Glutamatergic neuron (in vitro differentiated cells): ENCODE measurements at regions not wholly inside any gene's neighbourhood (a gene's known extent, or its start where the extent isn't known, plus 50 kb on each side); places are given as distances from the start of the nearest gene placed in this dataset.
"Not testable (repeated sequence)": the region's sequence is repeated elsewhere in the genome, so short reads cannot be mapped to it uniquely, and the experiment has no call there.

Experiments used
- DNase-seq: peaks from one replicate; pipeline ENCODE4 v3.0.0; 2022
- H3K27ac Mint-ChIP-seq: one replicate; pipeline ENCODE4 v1.8.0; 2020; ENCODE audit warnings: mild to moderate bottlenecking, mixed read lengths, inconsistent platforms; ENCODE audit not compliant: unreplicated experiment
- H3K27me3 Mint-ChIP-seq: one replicate; pipeline ENCODE4 v1.8.0; 2020; ENCODE audit warnings: mild to moderate bottlenecking, moderate library complexity, mixed read lengths, inconsistent platforms; ENCODE audit not compliant: unreplicated experiment
- H3K36me3 Mint-ChIP-seq: one replicate; pipeline ENCODE4 v1.8.0; 2020; ENCODE audit warnings: mild to moderate bottlenecking, mixed read lengths, inconsistent platforms; ENCODE audit not compliant: unreplicated experiment
- H3K4me1 Mint-ChIP-seq: one replicate; pipeline ENCODE4 v1.8.0; 2020; ENCODE audit warnings: mild to moderate bottlenecking, low read depth, mixed read lengths, inconsistent platforms; ENCODE audit not compliant: unreplicated experiment
- H3K4me3 Mint-ChIP-seq: one replicate; pipeline ENCODE4 v1.8.0; 2020; ENCODE audit warnings: mild to moderate bottlenecking, mixed read lengths, inconsistent platforms; ENCODE audit not compliant: unreplicated experiment
- H3K9me3 Mint-ChIP-seq: one replicate; pipeline ENCODE4 v1.8.0; 2020; ENCODE audit warnings: mild to moderate bottlenecking, moderate library complexity, mixed read lengths, inconsistent platforms; ENCODE audit not compliant: unreplicated experiment
- TF ChIP-seq, protein P1 (sequence below): fragments of 200-600 bp; sonication (generic); IDR thresholded peaks from one replicate; pipeline ENCODE4 v1.5.0; 2021; ENCODE audit not compliant: partially characterized antibody, unreplicated experiment

DNA sequence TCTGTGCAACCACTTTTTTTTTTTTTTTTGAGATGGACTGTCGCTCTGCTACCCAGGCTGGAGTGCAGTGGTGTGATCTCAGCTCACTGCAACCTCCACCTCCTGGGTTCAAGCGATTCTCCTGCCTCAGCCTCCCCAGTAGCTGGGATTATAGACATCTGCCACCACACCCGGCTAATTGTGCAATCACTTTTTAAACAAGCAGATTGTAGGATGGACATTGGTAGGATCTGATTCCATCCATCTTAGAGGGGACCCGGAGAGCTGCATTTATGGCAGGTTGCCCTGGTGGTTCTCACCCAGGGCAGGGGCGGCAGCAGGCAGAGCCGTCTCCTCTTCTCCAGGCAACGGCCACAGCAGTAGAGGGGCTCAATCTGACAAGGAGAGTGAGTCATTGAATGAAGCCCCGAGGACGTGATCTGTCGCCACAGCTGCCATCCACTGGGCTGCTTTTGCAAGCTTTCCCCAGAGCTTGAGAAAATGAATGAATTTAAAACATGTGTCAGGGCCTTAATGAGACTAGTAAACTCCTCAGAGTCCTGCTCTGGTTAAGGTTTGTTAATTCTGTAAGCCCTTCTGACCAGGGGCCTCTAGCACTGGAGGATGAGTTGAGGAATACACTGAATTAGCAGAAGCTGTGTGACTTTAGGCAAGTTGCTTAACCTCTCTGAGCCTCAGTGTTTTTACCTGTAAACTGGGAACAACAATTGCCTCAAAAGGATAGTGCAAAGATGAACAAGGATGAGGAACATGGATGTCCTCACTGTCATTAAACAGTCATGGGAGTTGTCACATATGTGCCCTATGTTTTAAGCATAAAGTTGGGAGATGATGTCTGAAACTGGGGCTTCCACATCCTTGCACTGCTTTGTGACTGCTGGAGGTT, 129.1 kb downstream of the ASB7 start:
- Mint-ChIP-seq H3K27ac (no peak overlapping the region), H3K36me3 (no peaks in the 10 kb centered on the region), H3K27me3 (peaks cover 3% of the 10 kb centered on the region), H3K4me3 (no peak overlapping the region), H3K9me3 (no peaks in the 10 kb centered on the region), H3K4me1 (peaks cover 2% of the 10 kb centered on the region)
- peak; percentile 55 for DNase-seq
- TF ChIP-seq, protein P1, sequence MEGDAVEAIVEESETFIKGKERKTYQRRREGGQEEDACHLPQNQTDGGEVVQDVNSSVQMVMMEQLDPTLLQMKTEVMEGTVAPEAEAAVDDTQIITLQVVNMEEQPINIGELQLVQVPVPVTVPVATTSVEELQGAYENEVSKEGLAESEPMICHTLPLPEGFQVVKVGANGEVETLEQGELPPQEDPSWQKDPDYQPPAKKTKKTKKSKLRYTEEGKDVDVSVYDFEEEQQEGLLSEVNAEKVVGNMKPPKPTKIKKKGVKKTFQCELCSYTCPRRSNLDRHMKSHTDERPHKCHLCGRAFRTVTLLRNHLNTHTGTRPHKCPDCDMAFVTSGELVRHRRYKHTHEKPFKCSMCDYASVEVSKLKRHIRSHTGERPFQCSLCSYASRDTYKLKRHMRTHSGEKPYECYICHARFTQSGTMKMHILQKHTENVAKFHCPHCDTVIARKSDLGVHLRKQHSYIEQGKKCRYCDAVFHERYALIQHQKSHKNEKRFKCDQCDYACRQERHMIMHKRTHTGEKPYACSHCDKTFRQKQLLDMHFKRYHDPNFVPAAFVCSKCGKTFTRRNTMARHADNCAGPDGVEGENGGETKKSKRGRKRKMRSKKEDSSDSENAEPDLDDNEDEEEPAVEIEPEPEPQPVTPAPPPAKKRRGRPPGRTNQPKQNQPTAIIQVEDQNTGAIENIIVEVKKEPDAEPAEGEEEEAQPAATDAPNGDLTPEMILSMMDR, result no peak

DNA sequence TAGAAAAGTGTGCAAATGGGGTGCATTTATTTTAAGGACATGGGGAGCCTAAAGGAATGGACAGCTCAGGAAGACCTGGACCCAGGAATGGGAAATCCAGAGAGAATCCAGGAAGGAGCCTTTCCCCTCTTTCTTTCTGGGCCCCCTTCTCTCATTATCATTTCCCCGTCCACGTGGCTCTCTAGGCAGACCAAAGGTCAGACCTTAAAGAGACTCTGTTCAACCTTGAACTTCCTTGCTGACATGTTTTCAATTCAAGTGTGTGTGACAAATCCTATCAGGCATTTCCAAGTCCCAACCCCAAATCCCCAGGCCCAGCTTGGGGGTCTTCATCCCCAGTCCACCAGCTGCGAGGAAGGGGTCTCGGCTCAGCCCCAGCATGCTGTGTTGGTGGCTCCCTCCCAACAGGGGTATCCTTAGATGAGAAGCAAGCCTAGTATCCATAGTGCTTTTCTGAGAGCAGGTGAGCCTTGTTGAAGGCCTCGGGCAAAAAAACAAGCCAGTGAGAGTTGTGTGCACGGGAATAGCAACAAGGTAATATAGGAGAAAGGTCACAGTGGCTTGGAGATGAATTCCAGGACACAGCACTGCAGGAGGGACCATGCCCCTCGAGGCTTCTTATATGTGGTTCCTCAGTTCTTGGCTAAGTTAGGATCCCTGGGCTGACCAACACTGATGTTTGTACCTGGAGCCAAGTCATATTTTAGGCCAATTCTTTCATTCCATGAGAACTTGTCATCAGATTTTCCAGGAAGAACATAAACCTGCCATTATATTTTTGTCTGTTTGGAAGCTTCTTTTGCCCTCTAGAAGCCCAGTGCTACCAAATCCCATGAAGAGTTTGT, 130.0 kb downstream of the ASB7 start:
- Mint-ChIP-seq H3K4me3 (no peak overlapping the region), H3K9me3 (no peaks in the 10 kb centered on the region), H3K27me3 (peaks cover 4% of the 10 kb centered on the region), H3K36me3 (no peaks in the 10 kb centered on the region), H3K4me1 (peaks cover 2% of the 10 kb centered on the region), H3K27ac (no peak overlapping the region)
- DNase-seq, result no peak
- TF ChIP-seq, protein P1, result no peak

DNA sequence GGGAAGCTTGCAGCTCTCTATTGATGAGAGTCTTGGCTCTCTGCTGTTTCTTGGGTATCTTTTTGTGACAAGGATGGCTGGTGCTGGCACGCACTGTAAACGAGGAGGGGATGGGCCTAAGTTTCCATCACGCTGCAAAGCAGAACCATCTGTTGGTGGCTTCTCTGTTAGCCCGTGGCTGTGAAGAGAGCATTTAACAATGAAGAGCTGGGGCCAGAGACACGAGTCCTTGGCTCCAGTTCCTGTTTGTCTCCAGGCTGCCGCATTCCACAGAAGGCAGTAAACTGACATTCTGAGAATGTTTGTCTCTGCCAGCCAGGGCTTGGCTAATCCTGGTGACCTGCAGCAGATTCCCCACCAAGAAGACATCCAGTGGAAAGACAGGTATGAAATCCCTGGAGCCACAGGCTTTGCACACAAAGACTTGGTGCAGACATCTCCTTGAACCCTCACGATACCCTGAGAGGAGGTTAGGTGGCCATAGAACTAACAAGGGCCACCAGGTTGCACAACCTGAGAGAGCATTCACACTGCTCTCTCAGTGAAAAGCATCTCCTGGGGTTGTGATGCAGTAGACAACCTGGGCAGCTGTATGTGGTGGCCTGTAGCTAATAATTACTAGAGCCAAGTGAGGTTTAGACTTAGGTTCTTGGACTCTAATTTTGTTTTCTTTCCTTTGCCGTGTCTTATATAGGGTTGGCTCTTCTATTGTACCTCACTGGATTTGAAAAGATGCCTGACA, 130.9 kb downstream of the ASB7 start:
- TF ChIP-seq, protein P1, result no peak
- no peak for DNase-seq
- peaks cover 2% of the 10 kb centered on the region for H3K4me1 Mint-ChIP-seq
- H3K27me3 Mint-ChIP-seq, result peaks cover 2% of the 10 kb centered on the region
- H3K27ac Mint-ChIP-seq, result no peak overlapping the region
- H3K9me3 Mint-ChIP-seq, result no peaks in the 10 kb centered on the region
- H3K36me3 Mint-ChIP-seq, result no peaks in the 10 kb centered on the region
- H3K4me3 Mint-ChIP-seq, result no peak overlapping the region

DNA sequence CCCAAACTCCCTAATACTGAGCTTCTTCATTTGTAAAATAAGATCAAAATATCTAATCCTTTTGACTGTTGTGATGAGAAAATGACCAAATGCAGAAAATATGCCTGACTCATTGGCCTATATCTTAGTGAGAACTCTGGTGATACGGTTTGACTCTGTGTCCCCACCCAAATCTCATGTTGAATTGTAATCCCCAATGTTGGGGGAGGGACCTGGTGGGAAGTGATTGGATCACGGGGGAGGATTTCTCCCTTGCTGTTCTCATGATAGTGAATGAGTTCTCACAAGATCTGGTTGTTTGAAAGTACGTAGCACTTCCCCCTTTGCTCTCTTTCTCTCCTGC, 131.4 kb downstream of the ASB7 start:
- H3K9me3 Mint-ChIP-seq, H3K36me3 Mint-ChIP-seq, DNase-seq, H3K4me3 Mint-ChIP-seq, H3K4me1 Mint-ChIP-seq, H3K27me3 Mint-ChIP-seq, H3K27ac Mint-ChIP-seq: not testable (repeated sequence)

DNA sequence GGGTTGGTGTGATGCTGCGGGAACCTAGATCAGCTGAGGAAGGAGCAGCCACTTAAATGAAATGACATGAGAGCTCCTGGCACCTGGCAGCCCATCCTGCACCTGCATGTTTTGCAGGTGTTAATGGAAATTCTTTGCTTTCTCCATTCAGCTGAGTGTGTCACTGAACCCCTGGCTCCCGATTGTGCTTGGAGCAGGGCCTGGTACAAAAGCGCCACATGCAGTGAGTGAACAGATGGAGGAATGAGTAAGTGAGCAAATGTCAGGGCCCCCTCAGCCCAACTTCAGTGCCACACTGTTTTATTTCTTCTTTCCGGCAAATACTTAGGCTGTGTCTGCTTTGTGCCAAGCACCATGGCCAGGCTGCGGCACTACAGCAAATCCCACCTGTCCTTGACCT, 132.2 kb downstream of the ASB7 start:
- H3K36me3 Mint-ChIP-seq, result no peaks in the 10 kb centered on the region
- DNase-seq, result no peak
- H3K4me1 Mint-ChIP-seq, result no peaks in the 10 kb centered on the region
- H3K4me3 Mint-ChIP-seq, result no peak overlapping the region
- H3K27ac Mint-ChIP-seq, result no peak overlapping the region
- no peaks in the 10 kb centered on the region for H3K9me3 Mint-ChIP-seq
- peaks cover 2% of the 10 kb centered on the region for H3K27me3 Mint-ChIP-seq
- TF ChIP-seq, protein P1, result no peak
